ENCODE measurements at regions not wholly inside any gene's neighbourhood (a gene's known extent, or its start where the extent isn't known, plus 50 kb on each side); places are given as distances from the start of the nearest gene placed in this dataset.
A peak's percentile ranks its signal among the peaks of the same experiment; 100 is the strongest.

- Histone ChIP-seq H3K4me3 (peak overlapping the region in 1 of 4 donors; percentile 11), H3K27ac (no peak overlapping the region), H3K36me3 (no peaks in the 10 kb centered on the region), H3K4me1 (no peaks in the 10 kb centered on the region), H3K9me3 (no peaks in the 10 kb centered on the region), H3K27me3 (no peaks in the 10 kb centered on the region)
- TF ChIP-seq, protein P1, sequence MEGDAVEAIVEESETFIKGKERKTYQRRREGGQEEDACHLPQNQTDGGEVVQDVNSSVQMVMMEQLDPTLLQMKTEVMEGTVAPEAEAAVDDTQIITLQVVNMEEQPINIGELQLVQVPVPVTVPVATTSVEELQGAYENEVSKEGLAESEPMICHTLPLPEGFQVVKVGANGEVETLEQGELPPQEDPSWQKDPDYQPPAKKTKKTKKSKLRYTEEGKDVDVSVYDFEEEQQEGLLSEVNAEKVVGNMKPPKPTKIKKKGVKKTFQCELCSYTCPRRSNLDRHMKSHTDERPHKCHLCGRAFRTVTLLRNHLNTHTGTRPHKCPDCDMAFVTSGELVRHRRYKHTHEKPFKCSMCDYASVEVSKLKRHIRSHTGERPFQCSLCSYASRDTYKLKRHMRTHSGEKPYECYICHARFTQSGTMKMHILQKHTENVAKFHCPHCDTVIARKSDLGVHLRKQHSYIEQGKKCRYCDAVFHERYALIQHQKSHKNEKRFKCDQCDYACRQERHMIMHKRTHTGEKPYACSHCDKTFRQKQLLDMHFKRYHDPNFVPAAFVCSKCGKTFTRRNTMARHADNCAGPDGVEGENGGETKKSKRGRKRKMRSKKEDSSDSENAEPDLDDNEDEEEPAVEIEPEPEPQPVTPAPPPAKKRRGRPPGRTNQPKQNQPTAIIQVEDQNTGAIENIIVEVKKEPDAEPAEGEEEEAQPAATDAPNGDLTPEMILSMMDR (IDR thresholded peaks at IDR 0.05) = no peak
- TF ChIP-seq POLR2A (IDR thresholded peaks at IDR 0.05) = no peak
- TF ChIP-seq EP300 (IDR thresholded peaks at IDR 0.05) = no peak
- no peak for TF ChIP-seq POLR2AphosphoS5 (IDR thresholded peaks at IDR 0.05)
- WGBS, 2 donors = 2% methylated on average over 7 of the region's 7 CpGs
- ATAC-seq (ENCODE audit: low FRiP score in 2 of 2) (no peak), DNase-seq (no peak)
Measured at GRCh38 chr16:73891129-73891542, 405.5 kb upstream of the PSMD7 start.

GRCh38 chr16:73890186-73891128 is 406.2 kb upstream of the PSMD7 start:
- ATAC-seq (ENCODE audit: low FRiP score in 2 of 2) (no peak), DNase-seq (no peak)
- H3K4me3 ChIP-seq = no peak overlapping the region
- H3K27me3 ChIP-seq = no peaks in the 10 kb centered on the region
- no peaks in the 10 kb centered on the region for H3K36me3 ChIP-seq
- H3K9me3 ChIP-seq = no peaks in the 10 kb centered on the region
- TF ChIP-seq, protein P1 (IDR thresholded peaks at IDR 0.05) = no peak
- TF ChIP-seq EP300 (IDR thresholded peaks at IDR 0.05) = no peak
- no peak for TF ChIP-seq POLR2A (IDR thresholded peaks at IDR 0.05)
- no peak for TF ChIP-seq POLR2AphosphoS5 (IDR thresholded peaks at IDR 0.05)
- H3K4me1 ChIP-seq = no peaks in the 10 kb centered on the region
- no peak overlapping the region for H3K27ac ChIP-seq
- WGBS, 2 donors = 35 to 38% methylated on average over 21 to 23 of the region's 23 CpGs

GRCh38 chr16:73888840-73889490 is 407.6 kb upstream of the PSMD7 start:
- H3K4me1 ChIP-seq = no peaks in the 10 kb centered on the region
- no peaks in the 10 kb centered on the region for H3K9me3 ChIP-seq
- ATAC-seq (ENCODE audit: low FRiP score in 2 of 2) (no peak), DNase-seq (no peak)
- no peak for TF ChIP-seq POLR2A (IDR thresholded peaks at IDR 0.05)
- TF ChIP-seq, protein P1 (IDR thresholded peaks at IDR 0.05) = no peak
- peak in 1 of 2 donors; percentile 10 for TF ChIP-seq POLR2AphosphoS5 (IDR thresholded peaks at IDR 0.05)
- H3K27ac ChIP-seq = peak overlapping the region in 1 of 4 donors; percentile 3
- no peaks in the 10 kb centered on the region for H3K27me3 ChIP-seq
- 51 to 61% methylated on average over 13 of the region's 13 CpGs for WGBS, 2 donors
- H3K4me3 ChIP-seq = no peak overlapping the region
- H3K36me3 ChIP-seq = no peaks in the 10 kb centered on the region

- no peaks in the 10 kb centered on the region for H3K4me1 ChIP-seq
- H3K27ac ChIP-seq = no peak overlapping the region
- DNase-seq (no peak), ATAC-seq (ENCODE audit: low FRiP score in 2 of 2) (no peak)
- H3K4me3 ChIP-seq = no peak overlapping the region
- H3K36me3 ChIP-seq = no peaks in the 10 kb centered on the region
- no peaks in the 10 kb centered on the region for H3K9me3 ChIP-seq
- TF ChIP-seq POLR2AphosphoS5 (IDR thresholded peaks at IDR 0.05) = no peak
- TF ChIP-seq, protein P1 (IDR thresholded peaks at IDR 0.05) = no peak
- no peaks in the 10 kb centered on the region for H3K27me3 ChIP-seq
- 43 to 67% methylated on average over 8 of the region's 8 CpGs for WGBS, 2 donors
Measured at GRCh38 chr16:73887911-73888310, 408.7 kb upstream of the PSMD7 start.

All from upper lobe of left lung (tissue), 6 donors.